Stomach (tissue), 8 donors: ENCODE measurements at regions not wholly inside any gene's neighbourhood (a gene's known extent, or its start where the extent isn't known, plus 50 kb on each side); places are given as distances from the start of the nearest gene placed in this dataset.
A peak's percentile ranks its signal among the peaks of the same experiment; 100 is the strongest.
"Not testable (repeated sequence)": the region's sequence is repeated elsewhere in the genome, so short reads cannot be mapped to it uniquely, and the experiment has no call there.

Experiments used
- DNase-seq, 2 donors: peaks; one replicate each; pipeline versions ENCODE4 v3.0.0 to v3.0.0-alpha.2; 2013 to 2019
- H3K27ac ChIP-seq, 5 donors: fragments of 200-600 bp in 4 of 5; sonication (generic) in 4 of 5; one replicate each; pipeline ENCODE4 v1.5.1; 2013 to 2019; ENCODE audit warnings: mild to moderate bottlenecking in 1 of 5, moderate library complexity in 1 of 5
- H3K27me3 ChIP-seq, 3 donors: fragments of 200-600 bp; sonication (generic); one replicate each; pipeline ENCODE4 v1.5.1; 2017 to 2019; ENCODE audit warnings: mixed run types in 1 of 3
- H3K36me3 ChIP-seq, 4 donors: fragments of 200-600 bp; sonication (generic); 1 replicate in 3 of 4; 2 replicates in 1 of 4; pipeline ENCODE4 v1.5.1; 2016 to 2019
- H3K4me1 ChIP-seq, 4 donors: fragments of 200-600 bp; sonication (generic); one replicate each; pipeline ENCODE4 v1.5.1; 2016 to 2019
- H3K4me3 ChIP-seq, 4 donors: fragments of 200-600 bp; sonication (generic) in 3 of 4; one replicate each; pipeline ENCODE4 v1.5.1; 2016 to 2019; ENCODE audit warnings: mild to moderate bottlenecking in 1 of 4
- H3K9me3 ChIP-seq, 4 donors: fragments of 200-600 bp; sonication (generic); one replicate each; pipeline ENCODE4 v1.5.1; 2016 to 2019
- CTCF ChIP-seq, 7 experiments: fragments of 450-650 bp in 4 of 7; fragments of 200-600 bp in 3 of 7; sonication (generic) in 3 of 7; IDR thresholded peaks; one replicate each; pipeline ENCODE4 v1.5.1; 2016 to 2019; ENCODE audit warnings: antibody characterized with exemption in 7 of 7, control low read depth in 2 of 7, mild to moderate bottlenecking in 1 of 7
- EP300 ChIP-seq: sonication (generic); formaldehyde crosslinking; IDR thresholded peaks from one replicate; pipeline ENCODE4 v1.6.1; 2017; ENCODE audit warnings: antibody characterized with exemption
- POLR2A ChIP-seq, 4 donors: fragments of 450-650 bp; IDR thresholded peaks; one replicate each; pipeline ENCODE4 v1.6.1; 2016; ENCODE audit warnings: antibody characterized with exemption in 4 of 4, control low read depth in 2 of 4, mild to moderate bottlenecking in 1 of 4, moderate library complexity in 1 of 4
- POLR2AphosphoS5 ChIP-seq, 3 donors: sonication (generic); formaldehyde crosslinking; IDR thresholded peaks; one replicate each; pipeline ENCODE4 v1.6.1; 2016; ENCODE audit warnings: antibody characterized with exemption in 3 of 3
- WGBS, 5 donors: extraction: QIAGEN DNeasy Blood & Tissue Kit in 3 of 5; methylation state at CpG; one replicate each; pipeline versions ENCODE4 v1.1.5 to v1.1.7; 2013 to 2018; 5-methylcytosine and 5-hydroxymethylcytosine counted together
- intact Hi-C: fragments of 100-400 bp; cut with DNase I; formaldehyde crosslinking; loops from one replicate; pipeline ENCODE4 v1.15.1; 2023; ENCODE audit warnings: low total_unique reads
- donor health status: healthy with polysubstance abuse.
- donor health status: Bipolar disorder and iron deficiency.
- donor health status: healthy.

- Histone ChIP-seq H3K27ac (no peak overlapping the region), H3K9me3 (no peaks in the 10 kb centered on the region), H3K4me1 (no peaks in the 10 kb centered on the region), H3K27me3 (no peaks in the 10 kb centered on the region), H3K36me3 (no peaks in the 10 kb centered on the region), H3K4me3 (no peak overlapping the region)
- no peak for DNase-seq
- intact Hi-C loops = no loop called here
- TF ChIP-seq EP300 = no peak
- no peak for TF ChIP-seq CTCF (IDR thresholded peaks at IDR 0.05)
- no peak for TF ChIP-seq POLR2AphosphoS5 (IDR thresholded peaks at IDR 0.05)
- TF ChIP-seq POLR2A (IDR thresholded peaks at IDR 0.05) = no peak
- 43 to 66% (median 45%) methylated on average over 2 of the region's 2 CpGs for WGBS, 5 donors
Observed at GRCh38 chr10:15428681-15429080, 57.6 kb upstream of the FAM171A1 start.

- intact Hi-C loops = no loop called here
Observed at GRCh38 chr10:15427843-15428414, 56.8 kb upstream of the FAM171A1 start.

DNA sequence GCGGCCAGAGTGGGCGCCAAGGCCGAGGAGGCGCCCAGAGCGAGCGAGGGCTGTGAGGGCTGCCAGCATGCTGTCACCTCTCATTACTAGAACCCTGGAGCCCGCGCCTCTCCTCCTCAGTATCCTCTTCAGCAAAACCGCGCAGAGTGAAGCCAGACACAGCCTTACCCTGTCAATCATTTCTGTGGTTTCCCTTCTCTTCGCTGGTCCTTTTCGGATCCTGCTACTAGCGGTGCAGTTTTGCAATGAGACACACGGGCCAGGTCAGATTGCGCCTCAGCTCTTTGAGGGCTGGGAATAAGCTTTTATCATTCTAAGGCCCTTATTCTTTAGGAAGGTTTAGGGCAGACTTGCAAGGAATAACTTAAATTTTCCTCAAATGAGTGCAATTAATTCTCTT, 55.5 kb upstream of the FAM171A1 start:
- H3K27me3 ChIP-seq = no peaks in the 10 kb centered on the region
- H3K4me1 ChIP-seq = no peaks in the 10 kb centered on the region
- intact Hi-C loops = no loop called here
- no peak for DNase-seq
- TF ChIP-seq CTCF (IDR thresholded peaks at IDR 0.05) = no peak
- no peak for TF ChIP-seq POLR2A (IDR thresholded peaks at IDR 0.05)
- H3K9me3 ChIP-seq = no peaks in the 10 kb centered on the region
- H3K27ac ChIP-seq = no peak overlapping the region
- no peaks in the 10 kb centered on the region for H3K36me3 ChIP-seq
- H3K4me3 ChIP-seq = no peak overlapping the region
- 78 to 90% (median 89%) methylated on average over 14 to 15 of the region's 15 CpGs for WGBS, 5 donors

More at GRCh38 chr10:15427843-15428414, 56.8 kb upstream of the FAM171A1 start:
- Histone ChIP-seq H3K9me3 (no peaks in the 10 kb centered on the region), H3K4me1 (no peaks in the 10 kb centered on the region), H3K27ac (no peak overlapping the region), H3K4me3 (no peak overlapping the region), H3K36me3 (no peaks in the 10 kb centered on the region), H3K27me3 (no peaks in the 10 kb centered on the region)
- 28 to 36% (median 29%) methylated on average over 5 of the region's 5 CpGs for WGBS, 5 donors
- DNase-seq = peak in 1 of 2 donors; percentile 72
- TF ChIP-seq EP300 (no peak), POLR2AphosphoS5 (IDR thresholded peaks at IDR 0.05) (no peak), CTCF (IDR thresholded peaks at IDR 0.05) (peak in 2 of 7 experiments; percentile 14 to 15), POLR2A (IDR thresholded peaks at IDR 0.05) (no peak)

- no peaks in the 10 kb centered on the region for H3K4me1 ChIP-seq
- DNase-seq = no peak
- no peaks in the 10 kb centered on the region for H3K36me3 ChIP-seq
- intact Hi-C loops = no loop called here
- no peak overlapping the region for H3K27ac ChIP-seq
- TF ChIP-seq POLR2AphosphoS5 (IDR thresholded peaks at IDR 0.05) (no peak), EP300 (no peak), POLR2A (IDR thresholded peaks at IDR 0.05) (no peak), CTCF (IDR thresholded peaks at IDR 0.05) (no peak)
- no peaks in the 10 kb centered on the region for H3K27me3 ChIP-seq
- WGBS, 5 donors = 91 to 95% (median 93%) methylated on average over 4 to 29 of the region's 29 CpGs
- H3K9me3 ChIP-seq = no peaks in the 10 kb centered on the region
- no peak overlapping the region for H3K4me3 ChIP-seq
Observed at GRCh38 chr10:15426115-15426514, 55.0 kb upstream of the FAM171A1 start.

GRCh38 chr10:15421875-15422274, 50.8 kb upstream of the FAM171A1 start:
- H3K27me3 ChIP-seq, DNase-seq, H3K9me3 ChIP-seq, H3K4me1 ChIP-seq, H3K27ac ChIP-seq, intact Hi-C loops, H3K4me3 ChIP-seq, H3K36me3 ChIP-seq: not testable (repeated sequence)
- WGBS, 5 donors = 91 to 98% (median 96%) methylated on average over 4 of the region's 4 CpGs
